Right kidney (tissue), 1 donor: ENCODE measurements at regions not wholly inside any gene's neighbourhood (a gene's known extent, or its start where the extent isn't known, plus 50 kb on each side); places are given as distances from the start of the nearest gene placed in this dataset.

Experiments
- DNase-seq: peaks from one replicate; pipeline ENCODE4 v3.0.0-alpha.2; 2016

DNA sequence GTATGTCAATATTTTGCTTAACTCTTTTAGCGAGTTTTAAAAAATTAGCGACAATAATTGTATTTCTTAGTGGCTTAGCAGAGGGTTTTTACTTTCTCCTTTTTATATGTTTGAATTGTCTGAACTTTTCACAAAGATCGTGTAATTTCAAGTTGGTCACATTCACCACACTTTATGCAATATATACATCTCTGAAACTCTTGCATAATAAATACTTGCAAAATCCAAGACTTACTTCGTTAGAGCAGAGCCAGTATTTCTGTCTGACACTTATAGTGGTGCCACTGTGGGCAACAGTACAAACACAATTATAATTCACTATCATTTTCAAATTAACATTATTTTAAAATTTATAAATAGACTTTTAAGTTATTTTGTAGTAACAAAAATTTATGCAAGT lies 62.0 kb downstream of the SUCNR1 start:
- DNase-seq, result no peak

- DNase-seq, result no peak
Observed at GRCh38 chr3:151940481-151940880, 67.0 kb downstream of the SUCNR1 start.

DNA sequence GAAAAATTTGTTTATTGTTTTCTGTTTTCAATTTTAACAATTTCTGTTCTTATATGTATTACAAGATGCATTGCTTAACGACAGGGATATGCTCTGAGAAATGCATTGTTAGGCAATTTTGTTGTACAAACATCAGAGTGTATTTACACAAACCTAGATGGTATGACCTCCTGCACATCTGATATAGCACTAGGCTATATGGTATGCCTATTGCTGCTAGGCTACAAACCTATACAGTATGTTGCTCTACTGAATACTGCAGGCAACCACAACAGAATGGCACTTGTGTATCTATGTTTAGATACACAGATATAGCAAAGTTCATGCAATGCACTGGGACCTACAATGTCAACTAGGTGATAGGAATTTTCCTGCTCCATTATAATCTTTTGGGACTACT lies 70.1 kb downstream of the SUCNR1 start:
- DNase-seq, result no peak

DNA sequence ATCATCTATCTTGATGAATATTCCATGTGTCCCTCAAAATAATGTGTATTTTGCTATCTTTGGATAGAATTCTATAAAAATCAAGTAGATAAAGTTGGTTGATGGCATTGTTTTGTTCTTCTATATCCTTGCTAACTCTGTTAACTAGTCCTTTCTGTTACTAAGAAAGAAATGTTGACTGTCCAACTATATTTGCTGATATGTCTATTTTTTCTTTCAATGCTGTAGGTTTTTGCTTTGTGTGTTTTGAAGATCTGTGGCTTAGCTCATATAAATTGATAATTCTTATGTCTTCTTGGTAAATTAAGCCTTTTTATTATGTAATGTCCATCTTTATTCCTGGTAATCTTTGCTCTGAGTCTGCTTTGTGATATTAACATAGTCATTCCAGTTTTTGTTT lies 70.9 kb downstream of the SUCNR1 start:
- DNase-seq, result no peak

GRCh38 chr3:151946606-151947005 lies 73.2 kb downstream of the SUCNR1 start:
- no peak for DNase-seq

DNA sequence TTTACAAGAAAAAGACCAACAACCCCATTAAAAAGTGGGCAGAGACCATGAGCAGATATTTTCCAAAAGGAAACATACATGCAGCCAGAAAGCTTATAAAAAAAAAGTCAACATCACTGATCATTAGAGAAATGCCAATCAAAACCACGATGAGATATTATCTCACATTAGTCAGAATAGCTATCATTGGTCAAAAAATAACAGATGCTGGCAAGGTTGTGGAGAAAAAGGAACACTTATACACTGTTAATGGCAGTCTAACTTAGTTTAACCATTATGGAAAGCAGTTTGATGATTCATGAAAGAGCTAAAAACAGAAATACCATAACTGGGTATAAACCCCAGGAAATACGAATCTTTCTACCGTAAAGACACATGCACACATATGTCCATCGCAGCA lies 76.3 kb downstream of the SUCNR1 start:
- DNase-seq, result no peak

DNA sequence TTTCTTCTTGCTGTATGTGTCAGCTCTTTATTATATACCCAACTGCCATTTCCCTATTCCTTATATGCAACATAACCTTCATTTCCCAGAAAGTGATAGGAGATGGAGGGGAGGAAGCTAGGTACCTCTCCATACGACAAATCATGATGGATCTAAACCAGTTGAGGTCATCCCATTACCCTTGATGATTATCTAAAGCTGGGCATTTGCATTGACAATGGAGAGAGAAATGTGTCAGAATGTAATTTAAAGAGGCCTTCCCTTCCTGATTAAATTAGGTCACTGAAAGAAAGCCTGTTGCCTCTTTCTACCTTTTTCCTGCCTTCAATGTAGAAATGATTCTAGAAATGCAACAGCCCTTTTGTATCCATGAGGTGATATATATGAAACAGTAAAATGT lies 81.9 kb downstream of the SUCNR1 start:
- no peak for DNase-seq

DNA sequence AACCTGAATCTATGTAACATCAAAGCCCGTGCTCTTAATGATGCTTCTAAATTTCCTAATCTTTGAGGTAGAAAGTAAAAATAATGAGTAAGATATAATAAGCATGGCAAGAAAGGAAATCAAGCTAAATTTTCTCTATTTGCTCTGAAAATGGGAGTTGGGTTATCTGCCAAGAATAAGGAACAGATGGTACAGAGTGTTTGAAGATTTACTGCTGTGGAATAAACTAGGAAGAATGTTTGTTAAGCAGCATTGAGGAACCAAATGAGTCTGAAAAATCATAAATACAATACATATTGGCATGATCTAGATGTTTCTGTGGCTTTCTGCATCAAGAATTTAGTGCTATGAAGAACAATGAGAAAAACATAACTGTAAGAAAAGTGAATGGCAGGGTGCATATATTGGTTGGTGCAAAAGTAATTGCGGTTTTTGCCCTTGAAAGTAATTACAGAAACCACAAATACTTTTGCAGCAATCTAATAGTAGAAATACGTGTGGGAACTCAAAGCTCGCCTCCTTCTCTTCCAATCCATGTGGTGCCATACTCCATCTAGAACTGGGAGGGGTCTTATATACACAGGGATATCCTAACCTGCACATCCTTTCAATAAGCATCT lies 87.6 kb downstream of the SUCNR1 start:
- no peak for DNase-seq

GRCh38 chr3:151962352-151962751 lies 88.9 kb downstream of the SUCNR1 start:
- DNase-seq, result no peak

- no peak for DNase-seq
Observed at GRCh38 chr3:151962912-151963311, 89.5 kb downstream of the SUCNR1 start.

DNA sequence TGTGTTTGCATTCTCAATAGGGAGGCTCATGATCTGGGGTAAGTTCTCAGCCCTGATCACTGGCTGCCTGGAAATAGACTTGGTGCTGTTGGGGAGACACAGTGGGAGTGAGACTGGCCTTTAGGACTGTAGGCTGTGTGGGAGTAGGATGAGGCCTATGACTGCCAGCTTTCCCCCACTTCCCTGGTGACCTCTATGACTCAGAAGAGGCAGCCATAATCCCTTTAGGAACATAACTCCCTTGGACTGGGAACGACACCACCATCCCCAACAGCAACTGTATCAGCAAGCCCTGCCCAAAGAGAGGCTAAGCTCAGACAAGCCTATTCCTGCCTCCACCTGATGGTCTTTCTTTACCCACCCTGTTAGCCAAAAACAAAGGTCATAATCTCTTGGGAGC lies 91.3 kb downstream of the SUCNR1 start:
- no peak for DNase-seq

DNA sequence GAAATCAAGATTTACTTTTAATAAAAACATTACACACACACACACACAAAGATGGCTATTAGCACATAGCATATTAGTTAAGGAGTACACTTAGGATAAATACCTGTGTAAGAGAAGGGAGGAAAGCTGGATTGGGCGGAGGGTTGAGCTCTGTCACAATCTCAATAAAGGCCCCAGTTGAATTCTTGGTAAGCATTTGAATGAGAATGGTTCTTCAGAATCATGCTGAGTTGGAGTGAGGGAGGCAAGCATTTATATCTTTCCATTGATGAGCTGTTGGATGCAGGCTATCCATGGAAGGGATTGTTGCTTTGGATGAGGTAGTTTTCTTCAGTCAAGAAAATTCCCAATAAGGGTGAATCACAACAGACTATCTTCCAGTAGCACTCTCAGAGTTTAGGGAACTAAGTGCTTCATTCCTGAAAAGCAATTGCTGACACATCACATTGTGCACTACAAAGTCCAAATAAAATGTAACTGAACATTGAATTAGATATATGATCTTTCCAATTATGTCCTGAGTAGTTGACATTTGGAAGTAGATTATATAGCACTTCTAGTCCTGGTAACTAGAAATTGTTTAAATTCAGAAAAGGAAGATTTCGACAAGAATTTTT lies 95.7 kb downstream of the SUCNR1 start:
- DNase-seq, result no peak

GRCh38 chr3:151971814-151972579 lies 98.6 kb downstream of the SUCNR1 start:
- no peak for DNase-seq

- DNase-seq, result no peak
Observed at GRCh38 chr3:151974067-151974466, 100.6 kb downstream of the SUCNR1 start.

- no peak for DNase-seq
Observed at GRCh38 chr3:151976211-151977050, 103.0 kb downstream of the SUCNR1 start.

- DNase-seq, result no peak
Observed at GRCh38 chr3:151979906-151980305, 106.5 kb downstream of the SUCNR1 start.

- DNase-seq, result no peak
Observed at GRCh38 chr3:151983538-151983937, 110.1 kb downstream of the SUCNR1 start.

GRCh38 chr3:151985787-151986430 lies 112.5 kb downstream of the SUCNR1 start:
- DNase-seq, result no peak

DNA sequence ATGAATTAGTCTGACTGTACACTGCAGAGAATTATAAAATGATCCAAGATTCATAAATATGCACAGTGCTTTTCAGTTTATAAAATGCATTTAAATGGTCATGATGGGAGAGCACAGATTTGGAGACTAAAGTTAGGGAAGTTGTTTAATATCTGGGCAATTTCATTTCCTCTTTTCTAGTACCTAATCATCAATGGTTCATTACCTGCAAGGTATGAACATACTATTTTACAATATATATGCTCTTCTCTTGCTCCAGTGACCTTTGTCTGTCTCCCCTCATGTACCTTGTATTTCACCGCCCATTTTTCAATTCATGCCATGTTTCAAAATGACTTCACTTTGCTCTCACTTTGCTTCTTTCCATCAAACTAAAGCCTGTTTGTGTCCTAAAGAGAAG lies 114.5 kb downstream of the SUCNR1 start:
- DNase-seq, result no peak

DNA sequence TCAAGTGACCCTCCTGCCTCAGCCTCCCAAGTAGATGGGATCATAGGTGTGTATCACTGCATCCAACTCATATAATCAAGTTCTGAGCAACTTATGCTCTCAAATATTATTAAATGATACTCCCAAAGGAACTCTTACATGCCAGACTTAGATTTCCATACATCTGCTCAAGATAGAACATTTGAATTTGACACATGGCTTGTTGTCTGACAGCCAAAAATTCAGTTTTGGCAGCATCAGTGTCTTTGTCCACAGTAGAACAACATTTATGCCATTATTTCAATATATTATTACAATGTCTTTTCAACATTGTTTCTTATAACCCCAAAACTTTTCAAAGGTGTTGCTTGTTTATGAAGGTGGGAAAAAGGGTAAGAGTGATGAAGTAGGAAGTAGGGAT lies 116.2 kb downstream of the SUCNR1 start:
- no peak for DNase-seq

- DNase-seq, result no peak
Observed at GRCh38 chr3:151990696-151991376, 117.4 kb downstream of the SUCNR1 start.
